H1 (cell line): ENCODE measurements at regions not wholly inside any gene's neighbourhood (a gene's known extent, or its start where the extent isn't known, plus 50 kb on each side); places are given as distances from the start of the nearest gene placed in this dataset.

Experiments
- BACH1 ChIP-seq: IDR thresholded peaks from 2 replicates; pipeline ENCODE4 v1.6.1; 2012; ENCODE audit warnings: low read length, improper control_type of control experiment
- BRCA1 ChIP-seq: IDR thresholded peaks from 2 replicates; pipeline ENCODE4 v1.6.1; 2012; ENCODE audit warnings: low read depth, low read length, improper control_type of control experiment
- CHD7 ChIP-seq: fragments of 300-600 bp; sonication (generic); IDR thresholded peaks from 2 replicates; pipeline ENCODE4 v1.7.1; 2012; ENCODE audit warnings: low read length, moderate library complexity, mild to moderate bottlenecking, inconsistent platforms; ENCODE audit not compliant: insufficient replicate concordance
- EGR1 ChIP-seq: IDR thresholded peaks from 2 replicates; pipeline ENCODE4 v1.6.1; 2011; ENCODE audit warnings: low read depth, low read length, borderline replicate concordance
- PHF8 ChIP-seq: fragments of 200-600 bp; sonication (generic); conservative IDR thresholded peaks from 2 replicates; pipeline ENCODE4 v1.7.1; 2012; ENCODE audit warnings: low read depth, mild to moderate bottlenecking, inconsistent platforms, low read length, moderate library complexity
- RXRA ChIP-seq: IDR thresholded peaks from 2 replicates; pipeline ENCODE4 v1.6.1; 2011; ENCODE audit warnings: low read depth, mild to moderate bottlenecking, low read length, moderate library complexity; ENCODE audit not compliant: insufficient read depth
- SUZ12 ChIP-seq: fragments of 200-600 bp; sonication (generic); IDR thresholded peaks from 2 replicates; pipeline ENCODE4 v1.6.1; 2012; ENCODE audit warnings: mild to moderate bottlenecking, inconsistent platforms, low read length, moderate library complexity, mixed read lengths
- TAF7 ChIP-seq: optimal IDR thresholded peaks from 2 replicates; pipeline ENCODE3; 2011; ENCODE audit warnings: low read depth, mild to moderate bottlenecking, inconsistent platforms, low read length, moderate library complexity, borderline replicate concordance
- TEAD4 ChIP-seq: IDR thresholded peaks from 2 replicates; pipeline ENCODE4 v1.6.1; 2012; ENCODE audit warnings: low read depth, low read length, inconsistent platforms, mixed read lengths
- ZNF274 ChIP-seq: IDR thresholded peaks from 2 replicates; pipeline ENCODE4 v1.7.0; 2012; ENCODE audit warnings: low read length, borderline replicate concordance; ENCODE audit errors: extremely low read depth
- TF ChIP-seq, protein P1 (sequence below): IDR thresholded peaks from 2 replicates; pipeline ENCODE4 v1.6.1; 2012; ENCODE audit warnings: low read length, inconsistent platforms

- TF ChIP-seq CHD7 (no peak), PHF8 (no peak), RXRA (no peak), EGR1 (no peak), BRCA1 (no peak), TAF7 (no peak), SUZ12 (no peak), ZNF274 (no peak), TEAD4 (no peak), BACH1 (no peak)
- TF ChIP-seq, protein P1, sequence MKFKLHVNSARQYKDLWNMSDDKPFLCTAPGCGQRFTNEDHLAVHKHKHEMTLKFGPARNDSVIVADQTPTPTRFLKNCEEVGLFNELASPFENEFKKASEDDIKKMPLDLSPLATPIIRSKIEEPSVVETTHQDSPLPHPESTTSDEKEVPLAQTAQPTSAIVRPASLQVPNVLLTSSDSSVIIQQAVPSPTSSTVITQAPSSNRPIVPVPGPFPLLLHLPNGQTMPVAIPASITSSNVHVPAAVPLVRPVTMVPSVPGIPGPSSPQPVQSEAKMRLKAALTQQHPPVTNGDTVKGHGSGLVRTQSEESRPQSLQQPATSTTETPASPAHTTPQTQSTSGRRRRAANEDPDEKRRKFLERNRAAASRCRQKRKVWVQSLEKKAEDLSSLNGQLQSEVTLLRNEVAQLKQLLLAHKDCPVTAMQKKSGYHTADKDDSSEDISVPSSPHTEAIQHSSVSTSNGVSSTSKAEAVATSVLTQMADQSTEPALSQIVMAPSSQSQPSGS: no peak
These were observed 121.8 kb downstream of the TBXT start (continued) for GRCh38 chr6:166045860-166046200.
